ENCODE measurements at regions not wholly inside any gene's neighbourhood (a gene's known extent, or its start where the extent isn't known, plus 50 kb on each side); places are given as distances from the start of the nearest gene placed in this dataset.

DNA sequence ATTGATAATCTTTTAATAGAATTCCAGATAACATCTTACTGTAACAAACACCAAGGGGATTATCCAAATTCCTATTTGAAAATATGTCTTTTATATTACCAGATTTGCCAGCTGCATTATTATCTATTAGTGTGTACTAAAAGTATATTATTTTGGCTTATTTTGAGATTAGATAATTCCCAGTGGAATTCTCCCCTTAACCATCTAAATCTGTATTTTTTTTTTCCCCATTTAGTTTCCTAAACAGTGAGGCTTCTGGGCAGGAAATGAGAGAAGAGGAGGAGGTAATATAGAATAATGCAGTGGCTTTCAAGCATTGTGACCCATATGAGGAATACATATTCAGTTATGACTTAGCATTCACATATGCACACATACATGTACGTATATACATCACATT lies 53.5 kb upstream of the ABL1 start:
- DNase-seq: no peak

- DNase-seq: no peak
Measured at GRCh38 chr9:130782886-130783530, 52.0 kb upstream of the ABL1 start.

DNA sequence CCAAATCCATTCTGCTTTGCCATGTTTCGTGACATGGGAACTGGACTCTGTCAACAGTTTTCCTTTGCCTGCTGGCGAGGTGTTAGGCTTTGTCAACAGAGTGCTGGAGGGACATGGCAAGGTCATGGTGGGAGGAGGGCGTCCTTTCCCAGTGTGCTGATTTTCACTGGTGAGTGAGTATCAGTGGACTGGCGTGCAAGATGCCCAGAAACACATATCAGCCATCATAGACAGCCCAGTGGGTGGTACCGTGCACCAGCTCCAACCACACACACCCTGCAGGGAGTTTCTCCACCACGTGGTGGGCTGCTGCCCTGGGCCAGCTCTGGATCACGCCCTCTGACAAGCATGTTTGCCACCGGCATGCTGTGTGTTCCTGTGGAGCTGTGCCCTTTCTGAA lies 50.0 kb upstream of the ABL1 start:
- DNase-seq: no peak
